C4-2B (cell line): ENCODE measurements at regions not wholly inside any gene's neighbourhood (a gene's known extent, or its start where the extent isn't known, plus 50 kb on each side); places are given as distances from the start of the nearest gene placed in this dataset.

Experiments
- CTCF ChIP-seq: fragments of 450-650 bp; conservative IDR thresholded peaks from 2 replicates; pipeline ENCODE4 v1.5.1; 2017; ENCODE audit warnings: mild to moderate bottlenecking
- ZFX ChIP-seq: fragments of 450-650 bp; IDR thresholded peaks from 2 replicates; pipeline ENCODE4 v1.6.1; 2017

GRCh38 chr14:58872061-58872460, 234.3 kb downstream of the DACT1 start:
- no peak for TF ChIP-seq CTCF
- TF ChIP-seq ZFX = no peak
